ENCODE measurements at regions not wholly inside any gene's neighbourhood (a gene's known extent, or its start where the extent isn't known, plus 50 kb on each side); places are given as distances from the start of the nearest gene placed in this dataset.
A peak's percentile ranks its signal among the peaks of the same experiment; 100 is the strongest.

- Histone ChIP-seq H3K4me1 (ENCODE audit: control insufficient read depth, insufficient read depth, low read length, poor library complexity, severe bottlenecking) (no peaks in the 10 kb centered on the region), H3K27ac (ENCODE audit: insufficient read depth, low read length, poor library complexity, severe bottlenecking) (no peak overlapping the region), H3K36me3 (ENCODE audit: control insufficient read depth, insufficient read depth, low read length) (no peaks in the 10 kb centered on the region), H3K27me3 (ENCODE audit: control insufficient read depth, insufficient read depth, low read length) (peaks cover 3% of the 10 kb centered on the region), H3K4me3 (ENCODE audit: low read depth, low read length) (no peak overlapping the region), H3K9me3 (ENCODE audit: control insufficient read depth in 2 of 2, low read length in 2 of 2) (no peaks in the 10 kb centered on the region)
- Mint-ChIP-seq H3K27me3 (peaks cover 14% of the 10 kb centered on the region), H3K4me3 (no peak overlapping the region), H3K27ac (no peak overlapping the region), H3K9me3 (peaks cover 0 to 6% (median 0%) of the 10 kb centered on the region in 7 donors), H3K36me3 (no peaks in the 10 kb centered on the region), H3K4me1 (no peaks in the 10 kb centered on the region)
- ATAC-seq (ENCODE audit: low read depth in 2 of 2): no peak
- no peak for DNase-seq
Measured at GRCh38 chr15:61441891-61442290, 212.8 kb upstream of the RORA start.

GRCh38 chr15:61426466-61426865, 197.4 kb upstream of the RORA start:
- DNase-seq (no peak), ATAC-seq (ENCODE audit: low read depth in 2 of 2) (no peak)
- Histone ChIP-seq H3K4me3 (ENCODE audit: low read depth, low read length) (no peak overlapping the region), H3K4me1 (ENCODE audit: control insufficient read depth, insufficient read depth, low read length, poor library complexity, severe bottlenecking) (no peaks in the 10 kb centered on the region), H3K9me3 (ENCODE audit: control insufficient read depth in 2 of 2, low read length in 2 of 2) (no peaks in the 10 kb centered on the region), H3K27ac (ENCODE audit: insufficient read depth, low read length, poor library complexity, severe bottlenecking) (no peak overlapping the region), H3K27me3 (ENCODE audit: control insufficient read depth, insufficient read depth, low read length) (peaks cover 4% of the 10 kb centered on the region), H3K36me3 (ENCODE audit: control insufficient read depth, insufficient read depth, low read length) (no peaks in the 10 kb centered on the region)
- Mint-ChIP-seq H3K36me3 (no peaks in the 10 kb centered on the region), H3K4me1 (no peaks in the 10 kb centered on the region), H3K27ac (no peak overlapping the region), H3K27me3 (peaks cover 7% of the 10 kb centered on the region), H3K9me3 (peaks cover 0 to 5% (median 0%) of the 10 kb centered on the region in 7 donors), H3K4me3 (no peak overlapping the region)

- Mint-ChIP-seq H3K36me3 (no peaks in the 10 kb centered on the region), H3K4me1 (no peaks in the 10 kb centered on the region), H3K9me3 (peaks cover 0 to 3% (median 0%) of the 10 kb centered on the region in 7 donors), H3K27ac (peak overlapping the region in 1 of 3 donors; percentile 30), H3K4me3 (no peak overlapping the region), H3K27me3 (peaks cover 11% of the 10 kb centered on the region)
- Histone ChIP-seq H3K27ac (ENCODE audit: insufficient read depth, low read length, poor library complexity, severe bottlenecking) (no peak overlapping the region), H3K27me3 (ENCODE audit: control insufficient read depth, insufficient read depth, low read length) (peaks cover 6% of the 10 kb centered on the region), H3K4me1 (ENCODE audit: control insufficient read depth, insufficient read depth, low read length, poor library complexity, severe bottlenecking) (no peaks in the 10 kb centered on the region), H3K36me3 (ENCODE audit: control insufficient read depth, insufficient read depth, low read length) (no peaks in the 10 kb centered on the region), H3K4me3 (ENCODE audit: low read depth, low read length) (no peak overlapping the region), H3K9me3 (ENCODE audit: control insufficient read depth in 2 of 2, low read length in 2 of 2) (no peaks in the 10 kb centered on the region)
- ATAC-seq (ENCODE audit: low read depth in 2 of 2) (no peak), DNase-seq (no peak)
Measured at GRCh38 chr15:61425934-61426333, 196.8 kb upstream of the RORA start.

GRCh38 chr15:61422773-61423172, 193.7 kb upstream of the RORA start:
- Mint-ChIP-seq H3K4me3 (no peak overlapping the region), H3K36me3 (no peaks in the 10 kb centered on the region), H3K4me1 (no peaks in the 10 kb centered on the region), H3K27me3 (peaks cover 15% of the 10 kb centered on the region), H3K27ac (no peak overlapping the region), H3K9me3 (peaks cover 0 to 2% (median 0%) of the 10 kb centered on the region in 7 donors)
- DNase-seq (no peak), ATAC-seq (ENCODE audit: low read depth in 2 of 2) (no peak)
- H3K27ac ChIP-seq (ENCODE audit: insufficient read depth, low read length, poor library complexity, severe bottlenecking): no peak overlapping the region
- H3K36me3 ChIP-seq (ENCODE audit: control insufficient read depth, insufficient read depth, low read length): no peaks in the 10 kb centered on the region
- H3K4me3 ChIP-seq (ENCODE audit: low read depth, low read length): no peak overlapping the region
- H3K4me1 ChIP-seq (ENCODE audit: control insufficient read depth, insufficient read depth, low read length, poor library complexity, severe bottlenecking): no peaks in the 10 kb centered on the region
- no peaks in the 10 kb centered on the region for H3K9me3 ChIP-seq (ENCODE audit: control insufficient read depth in 2 of 2, low read length in 2 of 2)
- peaks cover 8% of the 10 kb centered on the region for H3K27me3 ChIP-seq (ENCODE audit: control insufficient read depth, insufficient read depth, low read length)

- H3K27me3 ChIP-seq (ENCODE audit: control insufficient read depth, insufficient read depth, low read length): peaks cover 8% of the 10 kb centered on the region
- Mint-ChIP-seq H3K27me3 (peaks cover 15% of the 10 kb centered on the region), H3K27ac (no peak overlapping the region), H3K9me3 (peaks cover 0 to 3% (median 0%) of the 10 kb centered on the region in 7 donors), H3K36me3 (no peaks in the 10 kb centered on the region), H3K4me3 (no peak overlapping the region), H3K4me1 (no peaks in the 10 kb centered on the region)
- no peaks in the 10 kb centered on the region for H3K9me3 ChIP-seq (ENCODE audit: control insufficient read depth in 2 of 2, low read length in 2 of 2)
- no peaks in the 10 kb centered on the region for H3K4me1 ChIP-seq (ENCODE audit: control insufficient read depth, insufficient read depth, low read length, poor library complexity, severe bottlenecking)
- no peak for DNase-seq
- ATAC-seq (ENCODE audit: low read depth in 2 of 2): no peak
- no peak overlapping the region for H3K27ac ChIP-seq (ENCODE audit: insufficient read depth, low read length, poor library complexity, severe bottlenecking)
- H3K36me3 ChIP-seq (ENCODE audit: control insufficient read depth, insufficient read depth, low read length): no peaks in the 10 kb centered on the region
- no peak overlapping the region for H3K4me3 ChIP-seq (ENCODE audit: low read depth, low read length)
Measured at GRCh38 chr15:61421938-61422337, 192.8 kb upstream of the RORA start.

- Mint-ChIP-seq H3K27ac (no peak overlapping the region), H3K27me3 (peaks cover 15% of the 10 kb centered on the region), H3K4me3 (no peak overlapping the region), H3K36me3 (no peaks in the 10 kb centered on the region), H3K4me1 (no peaks in the 10 kb centered on the region), H3K9me3 (peaks cover 0 to 3% (median 0%) of the 10 kb centered on the region in 7 donors)
- H3K36me3 ChIP-seq (ENCODE audit: control insufficient read depth, insufficient read depth, low read length): no peaks in the 10 kb centered on the region
- no peaks in the 10 kb centered on the region for H3K4me1 ChIP-seq (ENCODE audit: control insufficient read depth, insufficient read depth, low read length, poor library complexity, severe bottlenecking)
- ATAC-seq (ENCODE audit: low read depth in 2 of 2): no peak
- H3K9me3 ChIP-seq (ENCODE audit: control insufficient read depth in 2 of 2, low read length in 2 of 2): no peaks in the 10 kb centered on the region
- DNase-seq: no peak
- no peak overlapping the region for H3K27ac ChIP-seq (ENCODE audit: insufficient read depth, low read length, poor library complexity, severe bottlenecking)
- H3K27me3 ChIP-seq (ENCODE audit: control insufficient read depth, insufficient read depth, low read length): peaks cover 8% of the 10 kb centered on the region
- H3K4me3 ChIP-seq (ENCODE audit: low read depth, low read length): no peak overlapping the region
Measured at GRCh38 chr15:61421470-61421869, 192.4 kb upstream of the RORA start.

- Histone ChIP-seq H3K27me3 (ENCODE audit: control insufficient read depth, insufficient read depth, low read length) (peaks cover 8% of the 10 kb centered on the region), H3K4me3 (ENCODE audit: low read depth, low read length) (no peak overlapping the region), H3K9me3 (ENCODE audit: control insufficient read depth in 2 of 2, low read length in 2 of 2) (no peaks in the 10 kb centered on the region), H3K36me3 (ENCODE audit: control insufficient read depth, insufficient read depth, low read length) (no peaks in the 10 kb centered on the region), H3K27ac (ENCODE audit: insufficient read depth, low read length, poor library complexity, severe bottlenecking) (no peak overlapping the region), H3K4me1 (ENCODE audit: control insufficient read depth, insufficient read depth, low read length, poor library complexity, severe bottlenecking) (no peaks in the 10 kb centered on the region)
- Mint-ChIP-seq H3K36me3 (no peaks in the 10 kb centered on the region), H3K27ac (no peak overlapping the region), H3K4me1 (no peaks in the 10 kb centered on the region), H3K4me3 (no peak overlapping the region), H3K9me3 (peaks cover 0 to 3% (median 0%) of the 10 kb centered on the region in 7 donors), H3K27me3 (peaks cover 20% of the 10 kb centered on the region)
- ATAC-seq (ENCODE audit: low read depth in 2 of 2) (no peak), DNase-seq (no peak)
Measured at GRCh38 chr15:61420546-61420945, 191.4 kb upstream of the RORA start.

GRCh38 chr15:61415617-61416120, 186.6 kb upstream of the RORA start:
- no peak overlapping the region for H3K27ac ChIP-seq (ENCODE audit: insufficient read depth, low read length, poor library complexity, severe bottlenecking)
- no peaks in the 10 kb centered on the region for H3K36me3 Mint-ChIP-seq
- no peak overlapping the region for H3K27ac Mint-ChIP-seq
- no peak overlapping the region for H3K4me3 ChIP-seq (ENCODE audit: low read depth, low read length)
- no peaks in the 10 kb centered on the region for H3K36me3 ChIP-seq (ENCODE audit: control insufficient read depth, insufficient read depth, low read length)
- H3K27me3 Mint-ChIP-seq: peaks cover 7% of the 10 kb centered on the region
- no peaks in the 10 kb centered on the region for H3K4me1 ChIP-seq (ENCODE audit: control insufficient read depth, insufficient read depth, low read length, poor library complexity, severe bottlenecking)
- H3K9me3 Mint-ChIP-seq: peaks cover 0 to 2% (median 0%) of the 10 kb centered on the region in 7 donors
- peaks cover 4% of the 10 kb centered on the region for H3K27me3 ChIP-seq (ENCODE audit: control insufficient read depth, insufficient read depth, low read length)
- H3K4me3 Mint-ChIP-seq: no peak overlapping the region
- H3K9me3 ChIP-seq (ENCODE audit: control insufficient read depth in 2 of 2, low read length in 2 of 2): no peaks in the 10 kb centered on the region
- H3K4me1 Mint-ChIP-seq: no peaks in the 10 kb centered on the region
- ATAC-seq (ENCODE audit: low read depth in 2 of 2): no peak
- no peak for DNase-seq

Data from CD4-positive, CD25-positive, alpha-beta regulatory T cell (primary cell).